WERI-Rb-1 (cell line): ENCODE measurements at regions not wholly inside any gene's neighbourhood (a gene's known extent, or its start where the extent isn't known, plus 50 kb on each side); places are given as distances from the start of the nearest gene placed in this dataset.
A peak's percentile ranks its signal among the peaks of the same experiment; 100 is the strongest.

Experiments
- DNase-seq: peaks from one replicate; pipeline ENCODE4 v3.0.0-alpha.2; 2020
- H3K27ac ChIP-seq: fragments of 250-450 bp; sonication (Bioruptor Pico); 2 replicates; pipeline ENCODE4 v1.5.1; 2020; ENCODE audit warnings: mild to moderate bottlenecking, moderate library complexity
- H3K27me3 ChIP-seq: fragments of 250-450 bp; sonication (Bioruptor Pico); 2 replicates; pipeline ENCODE4 v1.5.1; 2021; ENCODE audit warnings: mild to moderate bottlenecking, low read depth, moderate library complexity; ENCODE audit not compliant: insufficient read depth, severe bottlenecking
- H3K36me3 ChIP-seq: fragments of 250-450 bp; sonication (Bioruptor Pico); 2 replicates; pipeline ENCODE4 v1.5.1; 2020; ENCODE audit warnings: mild to moderate bottlenecking, moderate library complexity
- H3K4me3 ChIP-seq: 2 replicates; pipeline ENCODE4 v1.5.1; 2011; ENCODE audit warnings: low read depth, mild to moderate bottlenecking, control low read depth, low read length
- H3K9me3 ChIP-seq: fragments of 250-450 bp; sonication (Bioruptor Pico); 2 replicates; pipeline ENCODE4 v1.5.1; 2021; ENCODE audit warnings: mild to moderate bottlenecking, moderate library complexity; ENCODE audit not compliant: severe bottlenecking
- TF ChIP-seq, protein P1 (sequence below): IDR thresholded peaks from 2 replicates; pipeline ENCODE4 v1.5.1; 2011; ENCODE audit warnings: low read depth, mild to moderate bottlenecking, control low read depth, inconsistent platforms, low read length

DNA sequence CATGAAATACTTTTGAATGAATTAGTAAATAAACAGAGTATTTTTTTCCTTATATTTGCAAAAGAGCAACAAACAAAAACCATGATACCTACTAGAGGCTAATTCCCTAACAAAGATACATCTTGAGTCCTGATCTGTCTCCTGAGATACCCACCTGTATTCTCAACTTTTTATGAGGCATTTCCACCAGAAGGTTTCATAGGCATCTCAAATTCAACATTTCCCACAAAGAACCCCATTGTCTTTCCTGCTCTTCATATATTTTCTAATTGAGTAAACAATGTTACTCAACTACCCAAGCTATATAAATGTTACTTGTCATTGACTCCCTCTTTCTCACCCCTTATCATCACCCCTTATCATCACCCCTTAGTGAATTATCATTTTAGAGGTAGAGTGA is 119.4 kb upstream of the RAI14 start:
- no peak for DNase-seq
- no peaks in the 10 kb centered on the region for H3K36me3 ChIP-seq
- no peaks in the 10 kb centered on the region for H3K27me3 ChIP-seq
- H3K4me3 ChIP-seq: no peak overlapping the region
- no peaks in the 10 kb centered on the region for H3K9me3 ChIP-seq
- TF ChIP-seq, protein P1, sequence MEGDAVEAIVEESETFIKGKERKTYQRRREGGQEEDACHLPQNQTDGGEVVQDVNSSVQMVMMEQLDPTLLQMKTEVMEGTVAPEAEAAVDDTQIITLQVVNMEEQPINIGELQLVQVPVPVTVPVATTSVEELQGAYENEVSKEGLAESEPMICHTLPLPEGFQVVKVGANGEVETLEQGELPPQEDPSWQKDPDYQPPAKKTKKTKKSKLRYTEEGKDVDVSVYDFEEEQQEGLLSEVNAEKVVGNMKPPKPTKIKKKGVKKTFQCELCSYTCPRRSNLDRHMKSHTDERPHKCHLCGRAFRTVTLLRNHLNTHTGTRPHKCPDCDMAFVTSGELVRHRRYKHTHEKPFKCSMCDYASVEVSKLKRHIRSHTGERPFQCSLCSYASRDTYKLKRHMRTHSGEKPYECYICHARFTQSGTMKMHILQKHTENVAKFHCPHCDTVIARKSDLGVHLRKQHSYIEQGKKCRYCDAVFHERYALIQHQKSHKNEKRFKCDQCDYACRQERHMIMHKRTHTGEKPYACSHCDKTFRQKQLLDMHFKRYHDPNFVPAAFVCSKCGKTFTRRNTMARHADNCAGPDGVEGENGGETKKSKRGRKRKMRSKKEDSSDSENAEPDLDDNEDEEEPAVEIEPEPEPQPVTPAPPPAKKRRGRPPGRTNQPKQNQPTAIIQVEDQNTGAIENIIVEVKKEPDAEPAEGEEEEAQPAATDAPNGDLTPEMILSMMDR: no peak
- no peak overlapping the region for H3K27ac ChIP-seq

DNA sequence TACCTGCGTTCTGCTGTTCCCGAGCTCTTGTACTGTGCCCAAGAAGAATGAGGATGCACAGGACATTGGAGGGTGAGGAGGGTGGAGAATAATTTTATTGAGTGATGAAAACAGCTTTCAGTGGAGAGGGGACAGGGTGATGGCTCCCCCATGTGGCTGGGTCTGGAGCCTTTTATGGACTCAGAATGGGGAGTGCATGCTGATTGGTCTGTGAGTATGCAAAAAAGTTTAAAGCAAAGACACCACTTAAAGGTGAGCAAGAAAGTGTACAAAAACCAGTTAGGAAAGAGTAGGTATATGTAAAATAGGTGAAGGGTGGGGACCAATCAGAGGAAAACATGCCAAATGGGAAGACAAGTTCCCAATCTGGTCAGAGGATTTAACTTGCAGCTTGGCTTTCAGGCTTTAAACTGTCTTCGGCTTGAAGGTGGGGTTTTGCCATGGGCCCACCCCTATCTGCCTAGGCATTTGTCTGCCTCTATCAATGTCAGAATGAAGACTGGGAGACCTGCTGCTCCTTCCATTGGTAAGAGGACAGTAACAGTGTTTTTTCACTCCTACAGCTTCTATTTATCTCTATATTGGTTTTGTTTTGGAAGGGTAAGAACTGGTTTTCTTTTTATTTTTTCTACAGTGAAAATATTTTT is 118.0 kb upstream of the RAI14 start:
- H3K27me3 ChIP-seq: no peaks in the 10 kb centered on the region
- DNase-seq: no peak
- H3K27ac ChIP-seq: no peak overlapping the region
- H3K36me3 ChIP-seq: no peaks in the 10 kb centered on the region
- no peaks in the 10 kb centered on the region for H3K9me3 ChIP-seq
- H3K4me3 ChIP-seq: no peak overlapping the region
- TF ChIP-seq, protein P1: 0 out of 2 replicates have a peak, but pooled peaks have one; percentile 29

DNA sequence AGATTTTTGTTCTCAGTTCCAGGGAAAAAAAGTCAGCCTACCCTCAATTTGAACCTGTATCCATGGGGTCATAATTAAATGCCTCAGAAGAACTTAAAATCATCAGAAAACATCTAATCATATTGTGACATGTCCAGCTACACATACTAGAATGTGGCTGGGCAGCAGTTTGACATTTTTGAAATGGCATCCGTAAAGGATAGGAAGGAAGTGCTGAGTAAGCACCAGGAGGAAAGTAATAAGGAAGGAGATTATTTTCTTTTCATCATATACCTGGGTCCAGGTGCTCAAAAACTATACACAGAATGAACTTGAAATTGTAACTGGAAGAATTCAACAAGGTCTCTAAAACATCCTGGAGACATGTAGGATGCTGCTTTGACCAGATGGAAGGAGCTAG is 116.9 kb upstream of the RAI14 start:
- DNase-seq: no peak
- H3K27me3 ChIP-seq: no peaks in the 10 kb centered on the region
- H3K27ac ChIP-seq: no peak overlapping the region

DNA sequence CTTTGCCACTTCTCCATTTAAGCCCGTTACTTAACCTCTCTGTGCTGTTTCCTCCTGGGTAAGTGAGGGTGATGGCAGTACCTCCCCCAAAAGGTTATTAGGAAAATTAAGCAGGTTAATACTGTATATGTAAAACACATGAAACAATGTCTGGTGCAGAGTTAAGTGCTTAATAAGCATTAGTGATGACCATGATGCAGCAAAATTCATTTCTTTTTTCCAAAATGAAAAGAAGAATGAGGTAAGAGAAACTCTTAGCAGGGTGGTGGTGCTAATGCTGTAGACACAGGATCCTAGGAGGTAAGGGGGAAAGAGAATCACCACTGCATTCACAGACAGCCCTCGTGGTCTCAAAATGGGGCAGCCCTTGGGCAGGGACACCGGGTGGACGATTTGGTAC is 115.1 kb upstream of the RAI14 start:
- H3K27me3 ChIP-seq: no peaks in the 10 kb centered on the region
- DNase-seq: no peak
- no peaks in the 10 kb centered on the region for H3K36me3 ChIP-seq
- H3K27ac ChIP-seq: no peak overlapping the region
- TF ChIP-seq, protein P1: no peak
- no peak overlapping the region for H3K4me3 ChIP-seq
- H3K9me3 ChIP-seq: peaks cover 9% of the 10 kb centered on the region

More for the DNA sequence above, 116.9 kb upstream of the RAI14 start:
- TF ChIP-seq, protein P1: no peak
- H3K9me3 ChIP-seq: no peaks in the 10 kb centered on the region
- no peak overlapping the region for H3K4me3 ChIP-seq
- H3K36me3 ChIP-seq: no peaks in the 10 kb centered on the region

DNA sequence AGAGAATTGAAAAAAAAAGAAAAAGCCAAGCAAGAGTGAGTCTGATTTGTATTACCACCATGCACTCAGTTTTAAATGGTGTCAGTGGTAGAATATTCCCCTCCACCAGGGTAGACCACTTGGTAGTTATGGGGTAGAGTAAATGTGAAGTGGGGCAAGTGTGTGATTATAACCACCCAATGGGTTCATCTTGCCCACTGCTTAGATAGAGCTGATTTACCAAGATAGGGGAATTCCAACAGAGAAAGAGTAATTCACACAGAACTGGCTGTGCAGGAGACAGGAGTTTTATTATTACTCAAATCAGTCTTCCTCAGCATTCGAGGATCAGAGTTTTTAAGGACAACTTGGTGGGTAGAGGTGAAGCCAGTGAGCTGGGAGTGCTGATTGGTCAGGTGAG is 113.3 kb upstream of the RAI14 start:
- TF ChIP-seq, protein P1: no peak
- Histone ChIP-seq H3K4me3 (no peak overlapping the region), H3K9me3 (peaks cover 16% of the 10 kb centered on the region), H3K36me3 (no peaks in the 10 kb centered on the region), H3K27me3 (no peaks in the 10 kb centered on the region), H3K27ac (no peak overlapping the region)
- DNase-seq: no peak

DNA sequence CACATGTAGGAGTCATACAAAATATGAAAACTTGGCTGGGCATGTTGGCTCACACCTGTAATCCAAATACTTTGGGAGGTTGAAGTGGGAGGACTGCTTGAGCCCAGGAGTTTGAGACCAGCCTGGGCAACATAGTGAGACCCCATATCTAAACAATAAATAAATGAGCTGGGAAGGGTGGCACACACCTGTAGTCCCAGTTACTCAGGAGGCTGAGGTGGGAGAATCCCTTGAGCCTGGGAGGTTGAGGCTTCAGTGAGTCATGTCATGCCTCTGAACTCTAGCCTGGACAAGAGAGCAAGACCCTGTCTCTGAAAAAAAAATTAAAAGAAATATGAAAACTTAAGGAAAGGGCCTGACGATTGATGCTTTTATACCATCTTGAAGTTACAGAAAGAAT is 112.4 kb upstream of the RAI14 start:
- Histone ChIP-seq H3K9me3 (peaks cover 16% of the 10 kb centered on the region), H3K27me3 (no peaks in the 10 kb centered on the region), H3K4me3 (no peak overlapping the region), H3K27ac (no peak overlapping the region), H3K36me3 (no peaks in the 10 kb centered on the region)
- DNase-seq: no peak
- TF ChIP-seq, protein P1: no peak
